Right lobe of liver (tissue), 6 donors: ENCODE measurements at regions not wholly inside any gene's neighbourhood (a gene's known extent, or its start where the extent isn't known, plus 50 kb on each side); places are given as distances from the start of the nearest gene placed in this dataset.

Experiments
- ATAC-seq, 4 donors: fragments of 200-7000 bp; cut with Tn5 transposase; one replicate each; pipeline ENCODE4 v1.9.1; 2020; ENCODE audit warnings: mild to moderate bottlenecking in 4 of 4, moderate library complexity in 4 of 4
- DNase-seq, 3 donors: peaks; one replicate each; pipeline ENCODE4 v3.0.0-alpha.2; 2020
- H3K27ac ChIP-seq, 3 donors: fragments of 200-600 bp; one replicate each; pipeline ENCODE4 v1.8.0; 2022
- H3K27me3 ChIP-seq, 2 donors: fragments of 200-600 bp; one replicate each; pipeline ENCODE4 v1.8.0; 2022
- H3K36me3 ChIP-seq, 4 donors: fragments of 200-600 bp; sonication (generic) in 1 of 4; one replicate each; pipeline versions ENCODE4 v1.5.1 to v1.8.0; 2017 to 2022; ENCODE audit warnings: control low read depth in 1 of 4
- H3K4me1 ChIP-seq, 4 donors: fragments of 200-600 bp; sonication (generic) in 1 of 4; one replicate each; pipeline versions ENCODE4 v1.5.1 to v1.8.0; 2017 to 2022; ENCODE audit warnings: control low read depth in 1 of 4
- H3K4me3 ChIP-seq, 3 donors: fragments of 200-600 bp; one replicate each; pipeline ENCODE4 v1.8.0; 2022
- H3K9me3 ChIP-seq, 4 donors: fragments of 200-600 bp; sonication (generic) in 1 of 4; one replicate each; pipeline versions ENCODE4 v1.5.1 to v1.8.0; 2017 to 2022; ENCODE audit warnings: control low read depth in 1 of 4
- POLR2A ChIP-seq: fragments of 450-650 bp; IDR thresholded peaks from one replicate; pipeline ENCODE4 v1.6.1; 2017; ENCODE audit warnings: antibody characterized with exemption, mild to moderate bottlenecking
- WGBS: methylation state at CpG from one replicate; pipeline ENCODE4 v1.1.6; 2018; ENCODE audit warnings: low coverage, low lambda C conversion rate; ENCODE audit not compliant: insufficient coverage; ENCODE audit errors: missing lambda C conversion rate; 5-methylcytosine and 5-hydroxymethylcytosine counted together
- intact Hi-C, 2 donors: fragments of 100-400 bp; cut with DNase I; formaldehyde crosslinking; loops; one replicate each; pipeline versions ENCODE4 v1.11.2 to v1.14.1; 2022
- TF ChIP-seq, protein P1 (sequence below), 4 donors: fragments of 200-600 bp in 3 of 4; fragments of 450-650 bp in 1 of 4; IDR thresholded peaks; one replicate each; pipeline versions ENCODE4 v1.5.1 to v1.8.0; 2016 to 2022; ENCODE audit warnings: antibody characterized with exemption in 4 of 4, mild to moderate bottlenecking in 2 of 4
- donor health status: DM: no; HTN: yes; CAD: no.
- donor health status: DM: no; HTN: no; CAD: no.
- donor health status: DM: no; HTN: no; CAD: no.
- donor health status: DM: no; HTN: yes; CAD: no.
- donor health status: DM: no; HTN: yes; CAD: no.

DNA sequence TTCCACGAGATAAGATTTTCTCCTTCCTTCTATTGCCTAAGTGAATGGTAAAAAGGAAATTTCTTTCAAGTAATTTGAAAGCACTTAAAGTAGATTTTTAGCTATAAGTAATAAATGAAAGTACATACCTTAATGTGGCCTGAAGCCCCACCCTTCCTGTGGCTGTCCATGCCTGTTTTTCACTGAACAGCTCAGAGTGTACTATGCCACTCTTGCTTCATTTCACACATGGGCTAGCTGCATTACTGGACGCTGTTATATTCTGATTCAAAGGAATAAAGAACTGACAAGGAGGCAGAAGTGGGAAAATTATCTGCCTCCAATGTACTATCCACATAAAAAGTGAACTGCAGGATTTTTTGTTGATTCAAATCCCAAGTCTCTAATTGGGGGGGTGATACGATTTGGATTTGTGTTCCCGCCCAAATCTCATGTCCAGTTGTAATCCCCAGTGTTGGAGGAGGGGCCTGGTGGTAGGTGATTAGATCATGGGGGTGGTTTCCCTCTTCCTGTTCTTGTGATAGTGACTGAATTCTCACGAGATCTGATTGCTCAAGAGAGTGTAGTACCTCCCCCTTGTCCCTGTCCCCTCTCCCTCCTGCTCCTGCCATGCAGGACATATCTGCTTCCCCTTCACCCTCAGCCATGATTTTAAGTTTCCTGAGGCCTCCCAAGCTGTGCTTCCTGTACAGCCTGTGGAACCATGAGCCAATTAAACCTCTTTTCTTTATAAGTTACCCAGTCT is 154.7 kb upstream of the SGCG start:
- Histone ChIP-seq H3K27me3 (no peaks in the 10 kb centered on the region), H3K4me1 (no peaks in the 10 kb centered on the region), H3K9me3 (no peaks in the 10 kb centered on the region), H3K36me3 (no peaks in the 10 kb centered on the region), H3K27ac (no peak overlapping the region), H3K4me3 (no peak overlapping the region)
- no peak for TF ChIP-seq POLR2A
- TF ChIP-seq, protein P1, sequence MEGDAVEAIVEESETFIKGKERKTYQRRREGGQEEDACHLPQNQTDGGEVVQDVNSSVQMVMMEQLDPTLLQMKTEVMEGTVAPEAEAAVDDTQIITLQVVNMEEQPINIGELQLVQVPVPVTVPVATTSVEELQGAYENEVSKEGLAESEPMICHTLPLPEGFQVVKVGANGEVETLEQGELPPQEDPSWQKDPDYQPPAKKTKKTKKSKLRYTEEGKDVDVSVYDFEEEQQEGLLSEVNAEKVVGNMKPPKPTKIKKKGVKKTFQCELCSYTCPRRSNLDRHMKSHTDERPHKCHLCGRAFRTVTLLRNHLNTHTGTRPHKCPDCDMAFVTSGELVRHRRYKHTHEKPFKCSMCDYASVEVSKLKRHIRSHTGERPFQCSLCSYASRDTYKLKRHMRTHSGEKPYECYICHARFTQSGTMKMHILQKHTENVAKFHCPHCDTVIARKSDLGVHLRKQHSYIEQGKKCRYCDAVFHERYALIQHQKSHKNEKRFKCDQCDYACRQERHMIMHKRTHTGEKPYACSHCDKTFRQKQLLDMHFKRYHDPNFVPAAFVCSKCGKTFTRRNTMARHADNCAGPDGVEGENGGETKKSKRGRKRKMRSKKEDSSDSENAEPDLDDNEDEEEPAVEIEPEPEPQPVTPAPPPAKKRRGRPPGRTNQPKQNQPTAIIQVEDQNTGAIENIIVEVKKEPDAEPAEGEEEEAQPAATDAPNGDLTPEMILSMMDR (IDR thresholded peaks at IDR 0.05) = no peak
- ATAC-seq (no peak), DNase-seq (no peak)
- 35% methylated on average over 5 of the region's 5 CpGs for WGBS
- intact Hi-C loops = no loop called here

- no peak for DNase-seq
- Histone ChIP-seq H3K36me3 (no peaks in the 10 kb centered on the region), H3K4me3 (no peak overlapping the region), H3K9me3 (no peaks in the 10 kb centered on the region), H3K4me1 (no peaks in the 10 kb centered on the region), H3K27ac (no peak overlapping the region), H3K27me3 (no peaks in the 10 kb centered on the region)
- TF ChIP-seq, protein P1 (IDR thresholded peaks at IDR 0.05) = no peak
- TF ChIP-seq POLR2A = no peak
- intact Hi-C loops = no loop called here
- 35% methylated on average over 3 of the region's 3 CpGs for WGBS
- no peak for ATAC-seq
Observed at GRCh38 chr13:23039266-23039935, 141.4 kb upstream of the SGCG start.

DNA sequence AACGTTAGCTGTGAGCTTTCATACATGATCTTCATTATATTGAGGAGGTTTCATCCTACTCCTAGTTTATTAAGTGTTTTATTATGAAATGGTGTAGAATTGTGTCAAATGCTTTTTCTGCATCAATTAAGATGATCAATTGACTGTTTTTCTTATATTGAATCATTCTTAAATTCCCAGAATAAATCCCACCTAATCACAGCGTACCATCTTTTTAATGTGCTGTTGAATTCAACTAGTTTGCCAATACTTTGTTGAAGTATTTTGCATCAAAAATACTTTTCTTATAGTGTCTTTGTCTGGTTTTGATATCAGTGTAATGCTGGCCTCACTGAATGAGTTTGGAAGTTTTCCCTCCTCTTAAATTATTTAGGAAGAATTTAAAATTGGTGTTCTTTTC is 138.6 kb upstream of the SGCG start:
- Histone ChIP-seq H3K36me3 (no peaks in the 10 kb centered on the region), H3K4me3 (no peak overlapping the region), H3K27me3 (no peaks in the 10 kb centered on the region), H3K9me3 (no peaks in the 10 kb centered on the region), H3K27ac (no peak overlapping the region), H3K4me1 (no peaks in the 10 kb centered on the region)
- WGBS = 53% methylated on average over 2 of the region's 2 CpGs
- intact Hi-C loops = no loop called here
- DNase-seq (no peak), ATAC-seq (no peak)
- TF ChIP-seq, protein P1 (IDR thresholded peaks at IDR 0.05) = no peak
- no peak for TF ChIP-seq POLR2A

- Histone ChIP-seq H3K4me3 (no peak overlapping the region), H3K9me3 (no peaks in the 10 kb centered on the region), H3K36me3 (no peaks in the 10 kb centered on the region), H3K4me1 (no peaks in the 10 kb centered on the region), H3K27ac (no peak overlapping the region), H3K27me3 (no peaks in the 10 kb centered on the region)
- WGBS = 57% methylated on average over 1 of the region's 1 CpG
- intact Hi-C loops = no loop called here
- DNase-seq (no peak), ATAC-seq (no peak)
- no peak for TF ChIP-seq POLR2A
- TF ChIP-seq, protein P1 (IDR thresholded peaks at IDR 0.05) = no peak
Observed at GRCh38 chr13:23044906-23045305, 135.9 kb upstream of the SGCG start.
